Loucy (cell line): ENCODE measurements at regions not wholly inside any gene's neighbourhood (a gene's known extent, or its start where the extent isn't known, plus 50 kb on each side); places are given as distances from the start of the nearest gene placed in this dataset.

Experiments
- H2AFZ ChIP-seq: fragments of 200-600 bp; sonication (generic); 2 replicates; pipeline ENCODE4 v1.6.0; 2016; ENCODE audit warnings: antibody characterized with exemption, mild to moderate bottlenecking, low read length, moderate library complexity
- H3F3A ChIP-seq: fragments of 200-600 bp; 2 replicates; pipeline ENCODE4 v1.6.0; 2016; ENCODE audit warnings: antibody characterized with exemption, low read depth, mild to moderate bottlenecking
- H3K27me3 ChIP-seq: fragments of 200-600 bp; sonication (generic); 2 replicates; pipeline ENCODE4 v1.6.1; 2014; ENCODE audit warnings: low read length, mild to moderate bottlenecking; ENCODE audit not compliant: insufficient read depth, poor library complexity, severe bottlenecking
- H3K36me3 ChIP-seq: fragments of 200-600 bp; sonication (generic); 2 replicates; pipeline ENCODE4 v1.6.1; 2016; ENCODE audit warnings: low read length; ENCODE audit not compliant: insufficient read depth
- H3K4me1 ChIP-seq: fragments of 200-600 bp; sonication (generic); 2 replicates; pipeline ENCODE4 v1.5.1; 2014; ENCODE audit warnings: low read length, mild to moderate bottlenecking; ENCODE audit not compliant: insufficient read depth, poor library complexity, severe bottlenecking
- H3K4me2 ChIP-seq: fragments of 200-600 bp; sonication (generic); 2 replicates; pipeline ENCODE4 v1.6.0; 2014; ENCODE audit warnings: antibody characterized with exemption, low read length, low read depth, mild to moderate bottlenecking; ENCODE audit not compliant: poor library complexity, severe bottlenecking
- H3K4me3 ChIP-seq: fragments of 200-600 bp; sonication (generic); 2 replicates; pipeline ENCODE4 v1.5.1; 2014; ENCODE audit warnings: low read length, mild to moderate bottlenecking, mixed read lengths; ENCODE audit not compliant: poor library complexity, severe bottlenecking
- H3K79me2 ChIP-seq: fragments of 200-600 bp; sonication (generic); 2 replicates; pipeline ENCODE4 v1.6.1; 2014; ENCODE audit warnings: low read length; ENCODE audit not compliant: insufficient read depth
- H3K9ac ChIP-seq: fragments of 200-600 bp; sonication (generic); 2 replicates; pipeline ENCODE4 v1.6.0; 2014; ENCODE audit warnings: mild to moderate bottlenecking, low read depth, low read length, moderate library complexity; ENCODE audit not compliant: poor library complexity, severe bottlenecking
- H3K9me2 ChIP-seq: fragments of 200-600 bp; sonication (generic); replicated peaks from 2 replicates; pipeline ENCODE4 v1.6.1; 2016; ENCODE audit warnings: low read depth, low read length, mixed read lengths
- H3K9me3 ChIP-seq: fragments of 200-600 bp; sonication (generic); 2 replicates; pipeline ENCODE4 v1.6.1; 2014; ENCODE audit warnings: mild to moderate bottlenecking, antibody characterized with exemption, low read length, low read depth; ENCODE audit not compliant: insufficient read depth
- H4K20me1 ChIP-seq: fragments of 200-600 bp; sonication (generic); 2 replicates; pipeline ENCODE4 v1.6.0; 2014; ENCODE audit warnings: antibody characterized with exemption, low read length, mild to moderate bottlenecking; ENCODE audit not compliant: insufficient read depth, poor library complexity, severe bottlenecking
- EZH2phosphoT487 ChIP-seq: fragments of 200-600 bp; IDR thresholded peaks from 2 replicates; pipeline ENCODE4 v1.6.1; 2018; ENCODE audit warnings: antibody characterized with exemption, mild to moderate bottlenecking, moderate library complexity, borderline replicate concordance
- TF ChIP-seq, protein P1 (sequence below): fragments of 200-600 bp; sonication (generic); conservative IDR thresholded peaks from 2 replicates; pipeline ENCODE4 v1.5.1; 2014; ENCODE audit warnings: mild to moderate bottlenecking, antibody characterized with exemption, low read length

DNA sequence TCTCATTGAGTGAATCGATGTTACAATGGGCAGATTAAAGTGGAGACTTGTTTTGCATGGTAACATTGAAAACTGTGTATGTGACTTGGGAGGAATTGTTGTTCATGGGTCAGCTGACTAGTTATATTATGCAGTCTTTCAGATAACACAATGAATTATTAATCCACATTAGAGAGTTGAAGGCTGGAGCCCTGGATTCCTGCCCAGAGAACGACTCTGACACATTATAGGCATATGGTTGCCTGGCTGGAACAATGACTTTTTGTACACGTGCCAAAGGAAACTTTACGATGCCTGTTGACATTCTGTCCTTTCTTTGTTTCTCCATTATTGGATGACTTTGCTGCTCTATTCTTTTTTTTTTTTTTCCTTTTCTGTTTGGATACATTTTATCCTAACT lies 52.3 kb upstream of the TMEM229A start:
- no peak for TF ChIP-seq EZH2phosphoT487
- TF ChIP-seq, protein P1, sequence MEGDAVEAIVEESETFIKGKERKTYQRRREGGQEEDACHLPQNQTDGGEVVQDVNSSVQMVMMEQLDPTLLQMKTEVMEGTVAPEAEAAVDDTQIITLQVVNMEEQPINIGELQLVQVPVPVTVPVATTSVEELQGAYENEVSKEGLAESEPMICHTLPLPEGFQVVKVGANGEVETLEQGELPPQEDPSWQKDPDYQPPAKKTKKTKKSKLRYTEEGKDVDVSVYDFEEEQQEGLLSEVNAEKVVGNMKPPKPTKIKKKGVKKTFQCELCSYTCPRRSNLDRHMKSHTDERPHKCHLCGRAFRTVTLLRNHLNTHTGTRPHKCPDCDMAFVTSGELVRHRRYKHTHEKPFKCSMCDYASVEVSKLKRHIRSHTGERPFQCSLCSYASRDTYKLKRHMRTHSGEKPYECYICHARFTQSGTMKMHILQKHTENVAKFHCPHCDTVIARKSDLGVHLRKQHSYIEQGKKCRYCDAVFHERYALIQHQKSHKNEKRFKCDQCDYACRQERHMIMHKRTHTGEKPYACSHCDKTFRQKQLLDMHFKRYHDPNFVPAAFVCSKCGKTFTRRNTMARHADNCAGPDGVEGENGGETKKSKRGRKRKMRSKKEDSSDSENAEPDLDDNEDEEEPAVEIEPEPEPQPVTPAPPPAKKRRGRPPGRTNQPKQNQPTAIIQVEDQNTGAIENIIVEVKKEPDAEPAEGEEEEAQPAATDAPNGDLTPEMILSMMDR = no peak
- Histone ChIP-seq H4K20me1 (no peaks in the 10 kb centered on the region), H3K36me3 (no peaks in the 10 kb centered on the region), H3F3A (no peaks in the 10 kb centered on the region), H3K4me2 (no peak overlapping the region), H3K4me1 (no peaks in the 10 kb centered on the region), H3K9me3 (no peaks in the 10 kb centered on the region; the same call in 1 of the 2 replicates), H2AFZ (no peak overlapping the region), H3K9me2 (no peaks in the 10 kb centered on the region), H3K9ac (no peak overlapping the region), H3K27me3 (no peaks in the 10 kb centered on the region), H3K4me3 (no peak overlapping the region), H3K79me2 (no peaks in the 10 kb centered on the region)

DNA sequence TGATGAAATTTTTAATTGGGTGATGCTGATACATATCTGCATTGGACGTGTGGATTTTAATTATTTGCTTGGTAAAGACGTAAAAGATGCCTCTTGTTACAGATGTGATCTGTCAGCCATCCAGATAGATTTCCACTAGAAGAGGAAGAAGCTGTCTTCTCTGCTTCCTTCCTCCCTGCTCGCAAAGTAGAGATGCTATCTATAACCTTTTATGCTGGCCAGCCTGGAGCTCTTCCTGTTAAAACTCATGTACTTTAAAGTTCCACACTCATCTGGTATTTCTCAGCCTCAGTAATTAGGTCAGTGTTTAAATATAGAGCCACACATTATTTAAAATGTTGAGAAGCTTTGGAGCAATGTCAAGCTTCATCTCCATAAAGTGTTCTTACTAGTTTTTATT lies 51.2 kb upstream of the TMEM229A start:
- Histone ChIP-seq H3K9ac (no peak overlapping the region), H3F3A (no peaks in the 10 kb centered on the region), H3K9me2 (no peaks in the 10 kb centered on the region), H3K9me3 (no peaks in the 10 kb centered on the region; the same call in 1 of the 2 replicates), H3K79me2 (no peaks in the 10 kb centered on the region), H3K36me3 (no peaks in the 10 kb centered on the region), H2AFZ (no peak overlapping the region), H3K4me1 (no peaks in the 10 kb centered on the region), H3K4me2 (no peak overlapping the region), H4K20me1 (no peaks in the 10 kb centered on the region), H3K4me3 (no peak overlapping the region), H3K27me3 (no peaks in the 10 kb centered on the region)
- TF ChIP-seq, protein P1 = no peak
- TF ChIP-seq EZH2phosphoT487 = no peak
